ENCODE measurements at regions not wholly inside any gene's neighbourhood (a gene's known extent, or its start where the extent isn't known, plus 50 kb on each side); places are given as distances from the start of the nearest gene placed in this dataset.

DNA sequence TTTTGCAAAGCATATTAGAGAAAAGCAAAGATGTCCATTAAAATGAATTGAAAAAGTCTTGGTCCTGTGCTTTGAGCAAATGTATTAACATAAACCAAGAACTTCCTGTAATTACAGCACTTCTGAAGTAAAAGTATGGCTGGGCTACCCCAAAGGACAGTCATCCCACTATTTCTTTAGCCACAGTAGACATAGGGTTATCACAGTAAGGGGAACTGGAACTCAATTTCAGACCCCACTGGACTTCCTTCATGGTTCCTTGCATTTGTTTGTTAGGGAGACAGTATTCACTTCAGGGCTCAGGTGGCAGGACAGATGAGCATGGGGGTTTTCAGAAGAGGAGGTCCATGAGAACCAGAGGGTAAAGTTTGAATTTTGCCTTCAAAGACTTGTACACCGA, 203.1 kb upstream of the PDE1C start:
- no peaks in the 10 kb centered on the region for H3K27me3 ChIP-seq (replicated peaks in 1 of 2; ENCODE audit: control insufficient read depth in 2 of 2, insufficient read depth in 2 of 2, low read length in 1 of 2)
- intact Hi-C loops (cut with micrococcal nuclease; ENCODE audit: unreplicated experiment) (no loop called here), in situ Hi-C loops (cut with MboI) (no loop called here)
- peak; percentile 19 for DNase-seq (ENCODE audit: low read depth, low spot score)
- TF ChIP-seq SRF (IDR thresholded peaks at IDR 0.05; ENCODE audit: low read depth in 2 of 2, low read length in 2 of 2) (no peak), BCL11A (IDR thresholded peaks at IDR 0.05; ENCODE audit: low read depth, low read length) (peak; percentile 37; the same call in 1 of the 2 replicates), RUNX3 (IDR thresholded peaks at IDR 0.05; ENCODE audit: low read length) (peak; percentile 8; the same call in 1 of the 2 replicates), SREBF2 (IDR thresholded peaks at IDR 0.05; ENCODE audit: low read length) (no peak), SPI1 (IDR thresholded peaks at IDR 0.05; ENCODE audit: borderline replicate concordance, insufficient read depth, low read depth, low read length) (peak; percentile 80), MTA2 (IDR thresholded peaks at IDR 0.05; ENCODE audit: low read depth) (0 out of 2 replicates have a peak, but pooled peaks have one; percentile 29)
- TF ChIP-seq, protein P1, sequence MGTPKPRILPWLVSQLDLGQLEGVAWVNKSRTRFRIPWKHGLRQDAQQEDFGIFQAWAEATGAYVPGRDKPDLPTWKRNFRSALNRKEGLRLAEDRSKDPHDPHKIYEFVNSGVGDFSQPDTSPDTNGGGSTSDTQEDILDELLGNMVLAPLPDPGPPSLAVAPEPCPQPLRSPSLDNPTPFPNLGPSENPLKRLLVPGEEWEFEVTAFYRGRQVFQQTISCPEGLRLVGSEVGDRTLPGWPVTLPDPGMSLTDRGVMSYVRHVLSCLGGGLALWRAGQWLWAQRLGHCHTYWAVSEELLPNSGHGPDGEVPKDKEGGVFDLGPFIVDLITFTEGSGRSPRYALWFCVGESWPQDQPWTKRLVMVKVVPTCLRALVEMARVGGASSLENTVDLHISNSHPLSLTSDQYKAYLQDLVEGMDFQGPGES (IDR thresholded peaks at IDR 0.05): no peak
- TF ChIP-seq, protein P2, sequence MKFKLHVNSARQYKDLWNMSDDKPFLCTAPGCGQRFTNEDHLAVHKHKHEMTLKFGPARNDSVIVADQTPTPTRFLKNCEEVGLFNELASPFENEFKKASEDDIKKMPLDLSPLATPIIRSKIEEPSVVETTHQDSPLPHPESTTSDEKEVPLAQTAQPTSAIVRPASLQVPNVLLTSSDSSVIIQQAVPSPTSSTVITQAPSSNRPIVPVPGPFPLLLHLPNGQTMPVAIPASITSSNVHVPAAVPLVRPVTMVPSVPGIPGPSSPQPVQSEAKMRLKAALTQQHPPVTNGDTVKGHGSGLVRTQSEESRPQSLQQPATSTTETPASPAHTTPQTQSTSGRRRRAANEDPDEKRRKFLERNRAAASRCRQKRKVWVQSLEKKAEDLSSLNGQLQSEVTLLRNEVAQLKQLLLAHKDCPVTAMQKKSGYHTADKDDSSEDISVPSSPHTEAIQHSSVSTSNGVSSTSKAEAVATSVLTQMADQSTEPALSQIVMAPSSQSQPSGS (IDR thresholded peaks at IDR 0.05; ENCODE audit: low read length): no peak
- POLR2A ChIA-PET: no interaction called here
- no TSS peak for BruUV-seq (replicated peaks)
- no peaks in the 10 kb centered on the region for H3K9me3 ChIP-seq (replicated peaks; ENCODE audit: control insufficient read depth, insufficient read depth, low read length)
- H3K79me2 ChIP-seq (ENCODE audit: control insufficient read depth, insufficient read depth, low read length): no peaks in the 10 kb centered on the region
- no peaks in the 10 kb centered on the region for H3K36me3 ChIP-seq (ENCODE audit: control insufficient read depth in 2 of 2, insufficient read depth in 2 of 2, low read length in 1 of 2)
- 5% methylated on average over 1 of the region's 1 CpG for WGBS (ENCODE audit: insufficient coverage, insufficient replicate concordance, low lambda C conversion rate, missing lambda C conversion rate)
- no peak overlapping the region for H3K27ac ChIP-seq (ENCODE audit: control insufficient read depth, insufficient read depth)
- H2AFZ ChIP-seq (ENCODE audit: control insufficient read depth, low read depth, low read length): no peak overlapping the region
- CTCF ChIA-PET: interaction anchor here (0.6 kb wide), 1 partner anchor 281 kb away, joined by 5 read pairs; no protein-coding TSS in a partner anchor
- H3K4me1 ChIP-seq (ENCODE audit: control insufficient read depth, insufficient read depth, low read length): no peaks in the 10 kb centered on the region
- no peak for FAIRE-seq
- no peak overlapping the region for H3K4me3 ChIP-seq
- H3K4me2 ChIP-seq (ENCODE audit: control insufficient read depth, insufficient read depth): no peak overlapping the region
- peak; percentile 85 for ATAC-seq
- H4K20me1 ChIP-seq (ENCODE audit: control insufficient read depth, insufficient read depth): no peaks in the 10 kb centered on the region
- H3K9ac ChIP-seq (ENCODE audit: control insufficient read depth, insufficient read depth, low read length): no peak overlapping the region
- RAD21 ChIA-PET (ENCODE audit: unreplicated experiment): no interaction called here
- SMC1A ChIA-PET (ENCODE audit: uncharacterized antibody, unreplicated experiment): interaction anchor here (0.7 to 1.8 kb wide), 4 partner anchors 12 to 139 kb away, joined by 3 to 7 read pairs (median 4); no protein-coding TSS in a partner anchor
